ENCODE measurements at regions not wholly inside any gene's neighbourhood (a gene's known extent, or its start where the extent isn't known, plus 50 kb on each side); places are given as distances from the start of the nearest gene placed in this dataset.

DNA sequence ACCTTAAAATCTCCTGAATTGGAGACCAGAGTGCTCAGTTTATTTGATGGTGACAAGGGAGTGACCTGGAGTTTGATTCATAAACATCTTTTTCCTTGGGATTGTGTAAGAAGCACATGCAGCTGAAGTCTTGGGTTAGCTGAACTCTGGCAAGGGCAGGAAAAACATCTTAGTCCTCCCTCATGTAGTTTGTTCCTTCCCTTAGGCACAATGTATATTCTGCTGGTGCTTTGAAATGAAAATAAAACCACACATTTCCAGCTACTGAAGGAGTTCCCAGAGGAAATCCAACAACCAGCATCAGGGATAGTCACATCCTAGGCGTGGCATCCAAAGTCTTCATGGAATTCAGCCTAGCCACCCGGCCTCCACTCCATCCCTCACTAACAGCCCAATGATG is 95.2 kb upstream of the PAPPA start:
- TF ChIP-seq TAF1 (IDR thresholded peaks at IDR 0.05; ENCODE audit: low read depth): no peak
- no peak for TF ChIP-seq EP300 (IDR thresholded peaks at IDR 0.05; ENCODE audit: borderline replicate concordance)
- no peak for TF ChIP-seq NFIC (IDR thresholded peaks at IDR 0.05)
- no peak for TF ChIP-seq REST (IDR thresholded peaks at IDR 0.05; ENCODE audit: low read depth)
- TF ChIP-seq EGR1 (IDR thresholded peaks at IDR 0.05): no peak
